ENCODE measurements at regions not wholly inside any gene's neighbourhood (a gene's known extent, or its start where the extent isn't known, plus 50 kb on each side); places are given as distances from the start of the nearest gene placed in this dataset.
"Not testable (repeated sequence)": the region's sequence is repeated elsewhere in the genome, so short reads cannot be mapped to it uniquely, and the experiment has no call there.

DNA sequence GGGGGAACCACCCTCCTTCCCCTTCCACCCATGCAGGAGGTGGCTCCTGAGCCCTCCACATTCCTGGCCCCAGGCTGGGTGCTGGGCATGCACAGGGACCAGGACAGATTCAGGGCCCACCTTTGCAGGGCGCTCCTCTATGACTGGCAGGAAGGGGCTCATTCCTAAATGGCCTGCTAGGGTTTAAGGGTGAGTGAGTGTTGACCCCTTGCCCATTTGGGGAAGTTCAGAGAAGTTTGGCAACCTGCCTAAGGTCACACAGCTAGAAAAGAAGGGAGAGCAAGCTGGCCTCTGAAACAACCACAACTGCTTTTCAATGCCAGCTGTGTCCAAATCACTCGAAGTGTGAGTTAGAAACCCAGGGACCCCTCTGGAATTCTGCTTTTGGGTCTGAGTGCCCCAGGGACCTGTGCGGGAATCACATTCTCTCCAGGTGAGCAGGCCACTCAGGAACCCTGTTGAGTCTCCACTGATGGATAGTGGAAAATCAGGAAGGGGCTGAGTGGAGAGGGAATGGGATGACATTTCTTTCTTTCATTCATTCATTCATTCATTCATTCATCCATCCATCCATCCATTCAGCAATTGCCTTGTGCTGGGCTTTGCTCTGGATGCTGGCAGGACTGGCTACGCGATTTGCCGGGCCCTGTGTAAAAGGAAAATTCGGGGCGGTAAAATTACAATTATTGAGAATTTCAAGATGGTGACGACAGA, 191.9 kb downstream of the C9orf50 start:
- DNase-seq, result no peak

DNA sequence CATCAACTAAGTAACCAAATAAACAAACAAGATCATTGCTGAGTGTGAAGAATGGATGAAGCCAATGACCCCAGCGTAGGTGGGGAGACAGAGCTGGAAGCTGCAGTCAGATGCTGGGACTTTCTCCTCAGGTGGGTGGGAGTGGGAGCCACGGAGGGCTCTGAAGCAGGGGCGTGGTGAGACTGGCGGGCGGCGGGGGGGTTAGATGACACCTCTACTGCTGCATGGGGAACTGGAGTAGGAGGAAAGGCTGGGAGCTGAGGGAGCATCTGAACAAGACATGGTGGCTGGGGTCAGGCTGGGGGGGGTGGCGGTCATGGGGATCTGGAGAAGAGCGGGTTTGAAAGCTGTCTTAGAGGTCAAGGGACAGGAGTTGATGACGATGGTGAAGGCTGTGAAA, 193.8 kb downstream of the C9orf50 start:
- no peak for DNase-seq

DNA sequence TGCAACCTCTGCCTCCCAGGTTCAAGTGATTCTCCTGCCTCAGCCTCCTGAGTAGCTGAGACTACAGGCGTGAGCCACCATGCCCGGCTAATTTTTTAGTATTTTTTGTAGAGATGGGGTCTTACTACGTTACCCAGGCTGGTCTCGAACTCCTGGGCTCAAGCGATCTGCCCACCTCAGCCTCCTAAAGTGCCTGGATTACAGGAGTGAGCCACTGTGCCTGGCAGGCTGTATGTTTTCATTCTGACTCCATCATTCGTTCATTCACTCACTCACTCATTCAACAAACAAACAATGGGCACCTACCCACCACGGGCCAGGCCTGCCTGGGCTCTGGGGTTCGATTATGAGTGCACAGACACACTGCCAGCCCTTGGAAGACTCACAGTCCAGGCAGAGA, 197.1 kb downstream of the C9orf50 start:
- not testable (repeated sequence) for DNase-seq

DNA sequence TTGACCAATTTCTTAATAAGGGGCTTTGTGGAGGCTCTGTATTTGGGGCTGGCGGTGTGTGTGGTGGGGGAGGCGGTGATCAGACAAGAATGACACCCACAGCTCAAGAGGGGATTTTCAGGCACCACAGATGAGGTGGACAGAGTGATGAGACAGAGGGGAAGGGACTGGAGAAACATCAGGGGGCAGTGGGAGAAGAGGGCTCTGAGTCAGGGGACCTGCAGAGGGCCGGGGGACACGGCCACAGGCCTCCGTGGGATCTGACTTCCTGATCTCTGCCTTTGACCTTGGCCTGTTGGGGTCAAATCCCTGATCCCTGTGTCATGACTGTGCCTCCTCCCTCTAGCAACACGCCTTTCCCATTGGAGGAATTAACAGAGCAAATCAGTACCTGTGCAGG, 197.7 kb downstream of the C9orf50 start:
- no peak for DNase-seq

DNA sequence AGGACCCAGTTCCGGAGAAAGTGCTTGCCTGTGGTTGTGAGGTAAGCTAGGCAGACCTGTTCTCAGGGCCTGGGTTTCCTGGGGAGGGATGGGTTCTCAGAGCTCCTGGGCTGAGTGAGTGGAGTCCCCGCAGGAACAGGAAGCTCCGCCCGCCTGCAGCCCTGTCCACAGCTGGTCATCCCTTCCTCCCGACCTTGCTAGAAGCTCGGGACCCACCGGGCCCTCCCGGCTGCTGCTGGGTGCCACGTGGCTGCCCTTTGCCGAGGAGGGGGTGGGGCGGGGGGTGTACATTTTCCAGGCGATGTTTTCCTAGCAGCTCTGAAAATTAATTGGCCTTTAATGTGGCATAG, 198.1 kb downstream of the C9orf50 start:
- DNase-seq, result no peak

DNA sequence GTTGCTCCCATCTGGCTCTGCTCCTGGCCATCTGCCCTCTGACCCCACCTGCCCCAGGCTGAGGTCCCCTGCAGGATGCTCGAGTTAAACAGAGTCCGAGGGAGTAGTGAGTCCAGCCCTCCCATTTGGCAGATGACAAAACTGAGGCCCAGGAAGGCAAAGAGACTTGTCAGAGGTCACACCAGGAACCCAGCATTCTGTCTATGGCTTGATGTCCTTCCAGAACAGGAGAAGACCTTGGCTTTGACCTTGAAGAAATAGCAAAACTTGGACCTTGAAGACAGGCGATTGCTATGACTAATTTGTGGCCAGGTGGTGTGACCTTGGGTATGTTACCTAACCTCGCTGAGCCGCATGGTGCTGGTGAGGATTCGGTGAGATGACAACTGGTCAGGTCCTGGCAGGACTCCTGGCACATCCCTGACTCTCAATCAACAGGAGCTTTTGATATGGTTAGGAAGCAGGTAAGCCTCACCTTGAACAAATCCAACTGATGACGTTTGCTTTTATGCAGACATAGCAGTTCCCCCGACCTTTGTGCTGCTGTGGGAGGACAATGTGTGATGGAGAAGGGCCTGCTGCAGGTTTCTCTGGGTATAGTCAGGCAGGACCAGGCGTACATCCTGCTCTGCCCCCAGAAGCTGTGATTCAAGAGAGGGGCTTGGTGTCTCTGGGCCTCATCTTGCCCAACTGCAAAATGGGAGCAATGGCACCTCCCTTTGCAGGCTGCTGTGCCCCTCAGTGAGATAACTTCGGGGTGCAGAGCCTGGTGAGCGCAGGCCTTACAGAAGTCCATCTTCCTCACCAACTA, 198.7 kb downstream of the C9orf50 start:
- DNase-seq, result no peak

DNA sequence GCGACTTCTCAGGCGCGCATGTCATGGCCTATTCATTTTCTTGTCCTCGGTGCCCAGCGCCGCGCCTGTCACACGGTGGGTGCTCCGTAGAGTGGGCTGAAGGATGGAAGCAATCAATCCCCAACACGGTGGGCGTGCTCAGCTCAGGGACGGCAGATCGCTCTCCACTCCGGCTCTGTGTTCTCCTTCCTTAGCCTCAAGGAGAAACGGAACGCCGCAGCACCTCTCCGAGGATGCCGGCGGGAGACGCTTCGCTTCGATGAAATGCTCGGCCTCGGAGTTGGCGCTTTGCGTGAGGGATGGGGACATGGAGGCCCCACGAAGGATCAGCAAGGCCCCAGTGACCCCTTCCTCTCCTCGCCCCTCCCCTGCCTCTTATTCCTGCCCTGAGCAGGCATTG, 199.5 kb downstream of the C9orf50 start:
- DNase-seq, result no peak

DNA sequence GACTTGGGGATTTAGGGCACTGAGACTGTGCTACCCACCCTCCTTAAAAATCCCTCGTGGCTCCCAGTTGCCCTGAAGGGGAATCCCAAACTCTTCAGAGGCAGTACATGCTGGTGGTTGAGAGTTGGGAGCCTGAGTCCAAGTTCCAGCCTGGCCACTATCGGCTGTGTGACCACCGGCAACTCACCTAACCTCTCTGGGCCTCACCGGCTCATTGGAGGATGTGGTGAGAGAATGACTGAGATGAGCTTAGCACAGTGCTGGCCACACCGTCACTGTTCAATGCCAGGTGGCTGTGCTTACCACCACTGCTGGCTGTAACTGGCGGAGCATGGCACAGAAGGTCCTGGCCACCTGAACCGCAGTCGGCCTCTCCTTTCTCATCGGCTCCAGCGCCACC, 200.2 kb downstream of the C9orf50 start:
- no peak for DNase-seq

DNA sequence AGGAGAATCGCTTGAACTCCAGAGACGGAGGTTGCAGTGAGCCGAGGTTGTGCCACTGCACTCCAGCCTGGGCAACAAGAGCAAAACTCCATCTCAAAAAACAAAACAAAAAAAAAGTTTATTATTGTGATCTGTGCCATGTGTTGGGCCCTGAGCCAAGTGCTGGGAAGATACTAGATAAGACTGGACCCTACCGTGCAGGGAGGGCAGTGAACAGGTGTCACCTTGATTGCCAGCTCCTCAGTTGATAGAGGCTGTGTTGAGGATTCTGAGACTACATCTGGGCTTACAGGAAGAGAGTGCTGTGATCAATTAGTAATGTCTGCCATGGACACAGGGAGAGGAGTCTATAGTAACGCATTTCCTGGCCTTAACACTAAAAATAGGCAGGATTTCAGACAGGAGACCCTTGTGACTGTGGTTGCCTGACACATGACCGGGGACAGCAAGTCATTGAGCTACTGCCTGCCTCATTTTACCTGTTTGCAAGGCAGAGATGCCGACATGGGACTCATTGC, 201.5 kb downstream of the C9orf50 start:
- no peak for DNase-seq

DNA sequence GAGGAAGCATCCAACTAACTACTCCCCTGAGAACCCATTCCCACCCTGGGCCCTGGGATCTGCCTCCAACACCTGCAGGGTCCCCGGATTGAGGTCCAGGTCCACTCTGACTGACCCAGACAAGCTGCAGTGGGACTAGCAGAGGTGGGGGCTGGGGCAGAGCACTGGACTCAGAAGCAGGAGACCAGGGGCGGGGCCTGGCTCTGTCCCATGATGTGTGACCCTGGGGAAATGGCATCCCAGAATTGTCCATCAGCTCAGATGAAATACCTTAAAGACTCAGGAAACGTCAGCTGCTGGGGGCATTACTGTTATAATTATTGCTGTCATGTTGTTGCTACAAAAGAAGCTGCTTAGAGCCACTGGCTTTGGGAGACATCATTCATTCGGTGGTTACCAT, 202.4 kb downstream of the C9orf50 start:
- no peak for DNase-seq

DNA sequence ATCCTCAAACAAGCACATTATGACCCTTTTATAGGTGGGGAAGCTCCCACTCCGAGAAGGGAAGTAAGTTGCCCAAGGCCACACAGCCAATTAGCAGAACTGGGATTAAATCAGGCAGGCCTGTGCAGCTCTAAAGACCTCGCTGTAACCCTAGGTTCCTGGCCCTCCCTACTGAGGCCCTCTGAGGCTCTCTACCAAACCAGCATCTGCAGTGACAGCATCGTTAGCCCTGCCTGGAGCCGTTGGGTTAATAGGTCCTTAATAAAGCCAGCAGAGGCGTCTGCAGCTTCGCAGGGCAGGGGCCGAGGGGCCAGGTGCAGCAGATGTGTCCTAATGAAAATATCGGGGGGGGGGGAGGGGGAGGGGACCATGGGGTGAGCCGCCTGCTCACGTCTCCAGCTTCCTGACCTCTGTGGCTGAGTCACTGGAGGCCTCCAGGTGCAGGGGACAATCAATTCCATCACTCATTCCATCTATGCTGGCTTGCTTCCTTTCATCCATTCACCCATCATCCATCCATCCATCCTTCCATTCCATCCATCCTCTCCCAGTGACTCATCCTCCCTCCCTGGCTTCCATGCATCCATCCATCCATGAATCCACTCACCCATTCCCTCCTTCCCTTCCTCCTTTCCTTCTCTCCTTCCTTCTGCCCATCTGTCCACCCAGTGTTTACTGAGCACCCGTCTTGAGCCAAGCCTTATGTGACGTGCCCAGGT, 203.9 kb downstream of the C9orf50 start:
- no peak for DNase-seq

DNA sequence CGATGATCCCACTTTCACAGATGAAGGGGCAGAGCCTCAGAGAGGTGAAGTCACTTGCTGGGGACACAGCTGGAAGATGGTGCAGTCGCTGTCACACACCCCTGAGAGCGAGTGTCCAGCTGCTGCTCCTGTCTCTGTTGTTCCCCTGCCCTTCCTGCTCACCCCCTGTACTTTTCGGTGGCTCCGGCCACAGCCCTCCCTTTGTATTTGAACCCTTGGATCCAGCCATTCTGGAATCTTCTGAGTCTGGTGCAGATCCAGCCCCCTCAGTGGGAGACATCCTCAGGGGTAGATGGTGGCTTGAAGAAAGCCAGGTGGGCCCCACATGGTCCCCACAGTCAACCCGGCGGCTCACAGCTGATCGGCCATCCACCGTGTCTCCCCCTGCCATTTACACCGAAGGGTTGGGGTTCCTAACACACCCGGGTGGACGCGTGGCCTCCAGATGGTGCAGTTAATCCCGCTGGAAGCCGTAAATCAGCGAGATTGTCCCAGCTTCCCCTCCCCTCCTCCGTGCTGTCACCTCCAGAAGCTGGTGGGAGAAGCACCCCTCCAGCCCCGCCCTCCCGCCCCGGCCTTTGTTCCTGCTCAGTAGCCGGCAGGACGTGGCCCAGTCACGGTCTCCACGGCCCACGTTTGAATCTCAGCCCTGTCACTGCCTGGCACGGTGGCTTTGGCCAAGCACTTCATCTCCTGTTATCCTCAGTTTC, 204.8 kb downstream of the C9orf50 start:
- DNase-seq, result no peak

DNA sequence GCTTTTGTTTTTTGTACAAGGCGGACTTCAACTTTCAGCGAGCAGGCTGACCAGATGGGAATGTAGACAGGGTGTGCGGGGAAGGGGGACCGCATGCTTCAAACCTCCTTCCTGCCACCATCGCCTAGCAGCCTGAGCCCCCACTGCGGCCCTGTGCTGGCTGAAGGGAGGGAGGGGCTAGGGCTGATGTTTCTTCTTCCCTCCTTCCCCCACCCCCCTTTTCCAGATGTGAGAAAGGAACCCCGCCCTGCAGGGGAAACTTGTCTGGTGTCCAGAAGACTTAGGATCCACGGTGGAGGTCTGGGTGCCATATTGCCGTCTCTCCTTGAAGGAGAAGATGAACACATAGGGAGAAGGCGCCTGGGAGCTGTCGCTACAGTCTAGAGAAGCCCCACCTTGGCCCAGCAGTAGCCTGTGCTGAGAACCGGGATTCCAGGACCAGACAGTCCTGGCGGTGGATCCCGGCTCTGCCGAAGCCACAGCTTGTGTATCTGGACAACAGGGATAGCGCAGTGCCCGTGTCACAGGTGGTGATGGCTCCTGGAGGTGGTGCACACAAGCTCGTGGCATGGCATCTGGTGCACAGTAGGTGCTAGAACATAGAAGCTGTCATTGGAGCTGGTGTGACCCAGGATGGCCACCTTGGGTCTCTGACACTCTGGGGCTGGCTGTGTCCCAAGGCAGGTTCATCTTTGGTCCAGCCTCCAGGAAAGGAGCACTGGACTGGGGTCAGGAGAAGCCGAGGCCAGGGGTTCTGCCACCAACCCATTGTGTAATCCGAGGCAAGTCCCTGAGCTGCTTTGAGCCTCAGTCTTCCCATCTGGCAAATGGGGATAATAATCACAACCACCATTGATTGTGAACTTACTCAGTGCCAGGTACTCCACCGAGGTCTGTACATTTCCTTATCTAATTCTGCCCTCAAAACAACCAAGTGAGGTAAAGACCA, 205.6 kb downstream of the C9orf50 start:
- DNase-seq, result no peak

DNA sequence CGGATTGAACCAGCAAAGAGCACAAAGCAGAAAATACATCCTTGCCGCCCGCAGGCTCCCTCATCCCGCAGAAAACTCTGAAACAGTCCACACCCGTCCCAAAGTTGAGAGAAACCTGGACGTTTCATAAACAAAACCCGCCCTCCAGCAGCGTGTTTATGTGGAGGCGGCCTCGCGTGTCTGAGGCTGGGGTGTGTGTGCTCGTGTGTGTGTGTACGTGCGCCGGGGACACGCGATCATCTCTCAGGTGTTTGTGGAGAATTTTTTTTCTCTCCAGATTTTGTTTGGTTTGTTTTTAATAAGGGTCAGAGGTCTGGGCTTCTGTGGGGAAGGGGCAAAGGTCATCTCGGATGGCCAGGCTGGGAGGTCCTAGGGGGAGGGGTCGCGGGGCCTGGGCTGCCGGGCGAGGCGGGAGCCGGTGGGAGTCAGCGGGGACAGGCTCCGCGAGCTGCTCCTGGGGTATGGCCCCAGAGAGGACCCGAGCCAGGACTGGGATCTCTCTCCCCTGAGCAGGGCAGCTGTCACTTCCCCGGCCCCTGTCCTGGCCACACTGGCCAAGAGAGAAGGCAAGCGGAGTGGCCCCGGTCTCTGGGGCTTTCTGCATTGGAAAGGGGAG, 206.4 kb downstream of the C9orf50 start:
- no peak for DNase-seq

DNA sequence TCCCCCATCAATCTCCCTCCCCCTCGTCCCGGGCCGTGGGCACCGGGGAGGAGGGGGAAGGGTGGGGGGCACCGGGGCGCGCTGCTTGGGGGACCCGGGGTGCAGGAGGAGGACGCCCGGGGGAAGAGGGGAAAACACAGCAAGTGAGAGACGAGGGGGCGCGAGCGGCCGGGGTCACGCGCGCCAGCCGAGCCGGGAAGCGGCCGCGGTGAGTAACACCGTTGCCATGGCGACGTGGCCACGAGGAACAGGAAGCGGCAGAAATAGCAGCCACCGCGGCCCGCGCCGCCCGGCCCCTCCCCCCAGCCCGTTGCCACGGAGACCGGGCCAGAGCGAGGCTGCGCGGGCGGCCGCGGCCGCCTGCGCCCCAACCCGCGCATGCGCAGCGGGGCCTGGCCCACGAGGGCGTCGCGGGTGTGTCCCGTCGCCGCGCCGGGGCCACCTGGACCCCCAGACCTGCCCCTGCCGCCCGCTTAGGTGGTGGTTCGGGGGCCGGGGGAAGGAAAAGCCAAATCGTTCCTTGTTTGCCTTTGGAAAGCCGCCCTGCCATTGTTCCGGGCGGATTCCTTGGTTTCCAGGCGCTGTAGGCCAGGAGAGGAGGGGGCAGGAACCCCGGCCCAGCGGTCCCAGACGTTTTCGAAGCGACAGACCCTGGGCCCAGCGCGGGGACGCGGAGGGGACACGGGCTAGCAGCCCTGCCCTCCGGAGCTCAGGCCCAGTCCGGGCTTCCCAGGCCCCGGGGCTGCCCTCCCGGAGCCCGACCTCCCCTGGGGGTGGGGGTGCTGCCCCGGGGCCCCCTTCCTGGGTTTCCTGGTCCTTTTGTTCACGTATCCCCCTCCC, 207.1 kb downstream of the C9orf50 start:
- peak; percentile 73 to 79 for DNase-seq

DNA sequence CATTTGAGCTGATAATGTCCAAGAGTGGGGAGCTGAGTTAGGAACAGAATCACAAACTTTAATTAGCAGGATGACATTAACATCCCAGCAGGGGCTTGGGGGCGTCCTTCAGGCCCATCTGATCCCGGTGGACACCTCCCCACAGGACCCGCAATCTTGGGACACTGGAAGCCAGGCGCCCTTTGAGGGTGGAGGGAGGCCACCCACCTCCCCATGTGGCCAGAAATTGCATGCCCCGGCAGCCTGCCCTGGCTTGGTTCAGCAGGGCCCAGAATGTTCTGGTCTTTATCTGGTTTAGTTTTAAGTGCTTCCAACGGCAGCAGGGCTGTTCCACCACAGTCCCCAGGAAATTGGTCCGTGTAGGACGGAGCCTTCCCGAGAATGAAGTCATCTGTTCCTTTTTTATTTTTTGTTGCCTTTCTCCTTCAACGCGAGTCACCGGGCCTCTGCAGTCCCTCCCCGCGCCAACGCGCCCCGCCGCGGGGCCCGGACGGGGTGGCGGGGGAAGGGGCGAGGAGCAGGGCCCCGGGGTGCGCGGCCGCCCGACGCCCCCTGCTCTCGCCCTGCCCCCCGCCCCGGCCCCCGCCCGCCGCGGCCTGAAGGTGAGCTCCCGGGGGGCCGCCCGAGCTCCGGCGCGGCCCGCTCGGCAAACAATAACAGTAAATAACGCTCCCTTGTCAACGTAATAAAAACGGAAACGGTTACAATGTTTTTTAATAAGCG, 207.9 kb downstream of the C9orf50 start:
- no peak for DNase-seq

DNA sequence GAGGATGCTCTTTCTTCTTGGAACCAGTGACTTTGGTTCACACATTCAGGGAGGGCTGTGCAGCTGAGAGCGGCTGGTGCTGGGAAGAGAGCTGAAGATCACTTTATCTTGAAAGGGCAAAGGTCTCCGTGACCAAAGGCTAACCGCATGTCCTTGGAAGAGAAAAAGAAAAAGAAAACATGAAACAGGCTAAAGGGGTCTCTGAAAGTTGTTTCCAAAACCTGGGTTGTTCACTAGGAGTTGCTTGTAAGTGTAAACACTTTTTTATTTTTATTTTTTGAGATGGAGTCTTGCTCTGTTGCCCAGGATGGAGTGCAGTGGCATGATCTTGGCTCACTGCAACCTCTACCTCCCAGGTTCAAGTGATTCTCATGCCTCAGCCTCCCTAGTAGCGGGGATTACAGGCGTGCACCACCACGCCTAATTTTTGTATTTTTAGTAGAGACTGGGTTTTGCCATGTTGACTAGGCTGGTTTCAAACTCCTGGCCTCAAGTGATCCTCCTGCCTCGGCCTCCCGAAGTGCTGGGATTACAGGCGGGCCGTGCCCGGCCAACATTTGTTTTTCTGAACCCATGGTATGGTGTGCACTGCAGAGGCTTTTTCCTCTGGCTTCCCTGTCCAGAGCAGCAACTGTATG, 208.6 kb downstream of the C9orf50 start:
- not testable (repeated sequence) for DNase-seq

DNA sequence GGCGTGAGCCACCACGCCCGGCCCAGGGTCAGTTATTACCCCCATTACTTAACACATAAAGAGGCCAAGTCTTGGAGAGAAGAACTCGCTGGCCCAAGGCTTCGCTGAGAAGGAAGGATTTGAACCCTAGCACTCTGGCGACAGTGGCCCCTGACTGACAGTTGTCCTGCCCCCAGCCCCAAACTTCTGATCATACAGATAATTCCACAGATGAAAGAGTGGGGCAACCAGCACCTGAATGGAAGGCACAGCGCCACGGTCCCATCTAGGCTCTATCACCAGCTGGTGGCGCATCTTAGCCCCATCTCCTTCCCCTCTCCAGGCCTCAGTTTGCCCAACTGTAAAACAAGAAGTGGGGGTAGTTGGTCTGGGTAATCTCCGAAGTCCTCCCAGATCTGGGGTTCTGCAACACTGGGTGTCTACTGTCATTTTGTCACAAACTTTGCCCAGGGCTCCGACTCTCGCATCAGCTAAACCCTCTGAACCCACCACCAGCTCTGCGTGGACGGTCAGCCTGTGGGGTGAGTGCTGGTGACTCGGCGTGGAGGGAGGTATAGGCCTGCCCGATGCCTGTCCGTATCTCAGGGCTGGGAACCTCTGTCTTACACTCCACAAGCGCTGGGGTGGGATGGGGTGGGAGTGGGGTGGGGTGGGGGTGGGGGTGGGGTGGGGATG, 209.3 kb downstream of the C9orf50 start:
- DNase-seq, result no peak

DNA sequence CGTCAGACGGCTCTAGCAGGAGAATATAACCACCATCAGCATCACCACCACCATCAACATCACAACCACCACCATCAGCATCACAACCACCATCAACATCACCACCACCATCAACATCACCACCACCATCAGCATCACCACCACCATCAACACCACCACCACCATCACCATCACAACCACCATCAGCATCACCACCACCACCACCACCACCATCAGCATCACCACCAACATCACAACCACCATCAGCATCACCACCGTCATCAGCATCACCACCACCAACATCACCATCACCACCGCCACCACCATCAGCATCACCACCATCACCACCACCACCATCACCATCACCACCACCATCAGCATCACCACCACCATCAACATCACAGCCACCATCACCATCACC, 210.7 kb downstream of the C9orf50 start:
- no peak for DNase-seq
